ENCODE measurements at regions not wholly inside any gene's neighbourhood (a gene's known extent, or its start where the extent isn't known, plus 50 kb on each side); places are given as distances from the start of the nearest gene placed in this dataset.

DNA sequence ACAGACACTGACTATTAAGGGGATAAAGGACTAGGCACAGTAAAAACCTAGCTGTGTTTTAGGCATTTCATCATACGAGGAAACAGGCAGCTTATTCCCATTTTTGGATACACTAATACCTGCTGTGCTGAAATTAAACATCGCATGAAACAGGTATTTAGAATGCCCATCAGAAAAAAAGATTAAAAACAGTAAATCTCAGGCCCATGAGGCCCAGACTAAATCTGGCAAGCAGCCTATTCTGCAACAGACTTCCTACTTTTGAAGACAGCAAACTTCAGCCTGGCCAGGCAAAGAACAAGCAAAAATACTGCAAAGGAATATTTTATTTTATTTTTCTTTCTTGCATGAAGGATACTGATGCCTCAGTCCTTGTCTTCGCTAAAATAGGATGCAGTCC is 240.2 kb downstream of the LMO4 start:
- DNase-seq = no peak

DNA sequence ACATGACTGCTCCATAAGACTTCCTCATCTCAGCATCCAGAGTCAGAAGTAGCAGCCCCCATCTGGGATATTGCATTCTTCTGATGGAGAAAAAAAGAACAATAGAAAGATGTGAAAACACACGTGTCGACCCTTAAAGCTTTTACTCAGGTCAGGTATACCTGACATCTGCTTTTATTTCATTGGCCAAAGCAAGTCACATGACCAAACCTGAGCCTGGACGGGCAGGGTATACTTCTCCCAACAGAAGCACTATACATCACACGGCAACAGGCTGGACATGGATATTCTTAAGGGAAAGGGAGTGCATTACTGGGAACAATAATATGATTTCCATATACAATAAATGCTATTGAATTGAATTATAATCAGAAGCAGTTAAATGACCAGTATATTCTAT is 243.3 kb downstream of the LMO4 start:
- DNase-seq = no peak

DNA sequence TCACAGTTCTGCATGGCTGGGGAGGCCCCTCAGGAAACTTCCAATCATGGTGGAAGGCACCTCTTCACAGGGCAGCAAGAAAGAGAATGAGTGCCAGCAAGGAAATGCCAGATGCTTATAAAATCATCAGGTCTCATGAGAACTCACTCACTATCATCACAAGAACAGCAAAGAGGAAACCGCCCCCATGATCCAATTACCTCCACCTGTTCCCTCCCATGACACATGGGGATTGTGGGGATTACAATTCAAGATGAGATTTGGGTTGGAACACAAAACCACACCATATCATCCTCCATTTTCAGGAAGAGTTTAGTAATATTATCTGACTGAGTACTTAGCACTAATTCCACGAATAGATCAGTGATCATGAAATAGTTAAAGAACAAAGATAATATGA is 244.2 kb downstream of the LMO4 start:
- no peak for DNase-seq

DNA sequence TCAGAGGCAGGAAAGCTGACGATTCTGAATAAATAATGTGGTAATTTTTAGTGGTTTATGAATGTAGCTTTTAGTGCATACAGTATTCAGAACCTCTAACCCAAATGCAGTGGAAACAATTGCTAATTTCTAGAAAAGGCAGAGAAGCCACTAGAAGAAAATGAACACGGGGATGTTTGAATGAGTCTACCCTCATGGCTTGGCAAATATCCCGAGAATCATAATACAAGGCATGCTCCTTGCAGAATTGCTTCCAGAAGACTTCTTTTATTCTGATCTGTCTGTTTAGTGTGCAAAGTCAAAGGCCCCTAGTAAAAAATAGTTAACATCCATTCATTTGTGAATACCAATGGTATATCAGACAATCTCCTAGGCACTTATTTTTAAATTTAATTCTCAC is 246.8 kb downstream of the LMO4 start:
- DNase-seq = no peak

DNA sequence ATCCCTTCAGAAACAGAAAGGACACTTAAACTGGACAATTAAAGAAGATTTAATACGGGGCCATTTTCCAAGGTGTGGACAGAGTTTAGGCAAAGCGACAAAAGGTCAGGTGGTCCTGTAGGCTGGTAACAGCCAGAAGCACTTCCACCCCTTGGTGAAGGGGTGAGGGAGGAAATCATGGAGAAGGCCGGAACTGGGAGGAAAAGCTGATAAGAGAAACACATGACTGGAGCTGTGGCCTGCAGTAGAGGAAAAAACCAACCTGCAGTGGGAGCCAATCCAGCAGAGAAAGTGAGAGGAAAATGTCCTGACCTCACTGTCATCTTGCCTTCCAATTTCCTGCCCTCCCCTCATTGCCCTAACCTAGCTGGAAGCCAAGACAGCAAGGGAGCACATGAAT is 249.8 kb downstream of the LMO4 start:
- DNase-seq = no peak

DNA sequence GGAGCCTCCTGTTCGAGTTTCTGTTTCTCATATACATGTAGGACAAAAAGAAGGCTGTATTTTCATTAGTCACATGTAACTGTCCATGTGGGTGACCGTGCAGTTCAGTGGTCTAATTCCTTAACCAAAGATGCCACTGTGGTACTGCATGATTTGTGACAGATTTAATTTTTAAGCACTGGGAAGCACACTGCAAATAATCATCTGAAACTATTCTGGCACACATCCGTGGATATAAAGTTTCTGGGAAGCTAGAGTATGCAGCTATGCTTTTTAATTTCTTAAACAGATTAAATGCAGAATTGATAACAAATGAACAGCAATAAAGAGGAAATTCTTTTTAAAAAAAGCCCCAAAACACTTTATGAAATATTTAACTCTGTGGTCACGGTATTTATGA is 254.8 kb downstream of the LMO4 start:
- DNase-seq = no peak

DNA sequence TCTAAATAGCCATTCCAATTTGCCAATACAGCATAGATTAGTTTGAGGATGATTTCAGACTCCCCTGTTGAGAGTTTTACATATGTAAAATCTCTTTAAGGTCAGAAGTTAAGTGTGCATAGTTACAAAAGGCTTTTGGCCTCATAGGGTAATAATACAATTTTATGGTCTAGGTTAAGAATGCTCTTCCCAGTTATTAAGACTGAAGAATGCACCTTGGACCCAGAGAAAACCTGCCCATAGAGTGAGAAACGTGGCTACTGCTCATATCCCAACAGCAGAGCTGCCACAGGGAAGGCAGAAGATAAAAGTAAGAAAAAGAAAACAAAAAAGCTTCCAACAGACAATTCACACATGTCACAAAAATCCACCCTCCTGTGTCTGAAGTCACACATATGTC is 255.9 kb downstream of the LMO4 start:
- DNase-seq = no peak

DNA sequence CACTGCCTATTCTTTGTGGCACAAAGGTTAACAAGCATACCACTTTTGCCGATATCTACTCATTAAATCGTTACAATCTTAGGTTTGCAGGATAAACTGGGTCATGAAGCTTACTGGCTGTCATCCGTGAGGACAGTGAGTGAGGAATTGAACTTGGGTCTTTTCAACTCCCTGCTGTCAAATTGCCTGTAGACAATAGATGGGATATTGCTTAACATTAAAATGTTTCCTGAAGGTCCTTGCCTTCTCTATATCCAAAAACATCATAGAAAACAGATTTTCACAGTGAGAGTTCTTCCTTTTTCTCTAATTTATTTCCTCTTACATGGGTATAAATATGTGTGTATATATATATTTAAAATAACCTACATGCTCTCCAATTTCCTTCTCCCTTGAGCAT is 257.8 kb downstream of the LMO4 start:
- no peak for DNase-seq

DNA sequence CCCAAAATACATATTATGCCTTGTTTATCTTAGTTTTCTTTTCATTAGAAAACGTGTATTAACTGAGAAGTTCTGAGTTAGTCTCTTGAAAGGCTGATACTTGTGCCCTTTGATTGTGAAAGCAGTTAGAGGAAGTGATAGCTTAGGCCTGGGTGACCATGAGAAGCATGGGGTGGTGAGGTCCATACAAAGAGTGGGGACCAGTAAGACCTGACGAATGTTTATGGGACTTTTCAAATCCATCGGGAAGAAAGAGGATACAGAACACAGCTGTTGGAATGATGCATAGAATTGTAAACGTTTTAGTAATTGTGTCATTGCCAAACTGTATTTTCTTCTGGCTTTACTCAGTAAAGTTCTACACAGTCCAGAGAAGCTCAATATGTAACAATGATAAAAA is 259.8 kb downstream of the LMO4 start:
- no peak for DNase-seq

DNA sequence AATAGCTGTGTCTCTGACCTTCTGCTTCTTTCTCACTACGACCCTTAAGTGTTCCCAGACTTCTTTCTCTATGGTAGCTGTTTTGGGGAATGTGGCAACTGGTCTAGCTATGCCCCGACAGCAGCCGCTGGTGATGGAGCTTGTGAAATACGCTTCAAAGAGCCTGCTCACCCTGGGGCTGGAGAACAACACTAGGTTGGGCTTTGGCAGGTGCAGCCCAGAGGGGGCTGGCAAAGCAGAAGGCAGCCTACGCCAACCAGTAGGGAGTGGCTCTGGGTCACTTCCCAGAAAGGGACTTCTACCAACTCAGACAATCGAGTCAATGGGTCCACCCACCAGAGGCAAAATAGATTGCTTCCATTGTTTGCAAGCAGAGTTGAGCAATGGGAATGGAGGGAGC is 262.8 kb downstream of the LMO4 start:
- DNase-seq = no peak

DNA sequence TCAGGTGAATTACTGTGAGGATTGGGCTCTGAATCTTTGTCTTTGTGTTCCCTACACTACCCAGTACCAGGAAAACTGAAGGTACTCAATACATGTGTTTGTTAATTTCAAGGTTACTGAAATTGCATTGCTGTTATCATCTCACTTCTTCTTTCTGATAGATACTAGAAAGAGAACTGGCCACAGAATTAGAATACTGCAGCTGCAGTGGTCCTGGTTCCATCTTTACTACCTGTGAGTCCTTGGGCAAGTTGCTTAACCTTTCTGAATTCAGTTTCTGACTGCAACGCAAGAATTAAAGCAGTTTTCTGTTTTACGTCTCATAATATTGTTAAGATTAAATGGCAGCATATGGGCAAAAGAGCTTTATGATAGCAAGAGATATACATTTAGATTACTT is 263.5 kb downstream of the LMO4 start:
- DNase-seq = no peak

DNA sequence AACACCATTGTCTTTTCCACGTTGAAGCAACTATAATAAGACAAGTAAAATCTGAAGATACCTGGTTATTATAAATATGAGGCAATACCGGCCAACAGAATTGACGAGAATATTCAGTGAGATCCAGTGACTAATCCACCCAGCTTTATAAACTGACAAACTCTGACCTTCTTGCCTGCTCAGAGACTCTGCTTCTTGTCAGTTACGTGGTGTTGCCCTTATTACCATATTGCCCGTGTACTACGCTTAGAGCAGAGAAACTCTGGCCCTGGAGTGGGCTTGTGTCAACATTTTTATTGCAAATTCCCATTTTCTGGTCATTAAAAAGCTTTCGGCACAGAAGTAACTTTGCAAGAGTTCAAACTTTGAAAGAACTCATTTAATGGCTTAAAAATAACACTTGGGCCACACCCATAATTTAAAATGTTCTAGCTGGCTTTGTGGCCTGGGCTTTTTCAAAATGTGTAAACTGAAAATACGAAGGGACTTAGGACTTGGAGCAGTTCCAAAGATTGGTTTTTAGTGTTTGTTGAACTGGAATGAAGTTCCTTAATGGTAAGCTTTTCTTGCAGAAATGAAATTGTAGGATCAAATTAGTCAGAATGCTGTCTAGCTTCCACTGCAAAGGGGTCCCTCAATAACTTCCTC is 266.2 kb downstream of the LMO4 start:
- no peak for DNase-seq

DNA sequence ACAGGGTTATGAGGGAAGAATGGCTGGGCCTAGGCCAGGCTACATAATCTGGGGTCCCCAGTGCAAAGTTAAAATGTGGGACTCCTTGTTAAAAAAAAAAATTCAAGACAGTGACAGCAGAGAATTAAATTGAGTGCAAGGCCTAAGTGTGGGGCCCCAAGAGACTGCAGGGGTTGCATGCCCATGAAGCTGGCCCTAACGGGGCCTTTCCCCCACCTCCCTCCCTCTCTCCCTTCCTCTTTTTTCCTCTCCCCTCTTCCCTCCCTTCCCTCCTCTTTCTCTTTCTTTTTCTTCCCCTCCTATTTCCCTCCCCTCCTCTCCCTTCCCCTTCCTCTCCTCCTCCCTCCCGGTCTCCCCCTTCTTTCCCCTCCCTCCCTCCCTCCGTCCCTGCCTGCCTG is 266.7 kb downstream of the LMO4 start:
- no peak for DNase-seq

DNA sequence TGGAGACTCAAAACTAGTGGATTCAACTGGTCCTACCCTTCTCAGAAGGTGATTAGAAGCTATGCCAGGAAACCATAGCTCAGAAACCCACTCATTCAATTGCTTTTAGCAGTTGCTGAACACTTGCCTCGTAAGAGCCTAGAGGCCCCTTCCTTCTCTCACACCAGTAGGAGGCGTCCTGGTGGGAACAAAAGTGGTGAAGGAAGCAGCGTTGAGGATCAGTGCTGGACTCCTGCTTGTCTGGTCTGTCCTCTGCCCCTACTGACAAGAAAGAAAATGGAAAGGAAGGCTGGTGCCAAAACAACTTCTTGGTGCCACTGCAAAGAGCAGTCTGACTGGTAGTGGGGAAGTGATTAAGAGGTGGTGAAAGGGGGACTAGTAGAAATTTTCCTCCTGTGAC is 269.7 kb downstream of the LMO4 start:
- no peak for DNase-seq

DNA sequence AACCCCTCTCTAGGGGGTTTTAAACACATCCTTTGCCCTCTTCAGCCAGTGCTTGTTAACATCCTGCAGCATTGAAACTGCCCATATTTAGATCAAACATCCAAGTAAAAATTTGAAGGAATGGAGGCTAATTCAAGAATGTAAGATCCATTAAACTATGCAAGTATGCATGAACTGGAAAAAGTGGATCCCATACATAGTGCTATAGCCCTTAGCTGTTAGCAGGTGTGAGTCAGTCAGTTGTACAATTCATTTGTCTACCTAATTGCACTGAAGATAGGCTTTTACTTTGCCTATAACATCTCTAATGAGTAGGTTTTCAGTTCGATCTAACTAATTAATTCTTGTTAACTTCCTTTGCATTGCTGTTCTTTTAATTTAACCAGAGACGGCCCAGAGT is 270.9 kb downstream of the LMO4 start:
- DNase-seq = no peak

DNA sequence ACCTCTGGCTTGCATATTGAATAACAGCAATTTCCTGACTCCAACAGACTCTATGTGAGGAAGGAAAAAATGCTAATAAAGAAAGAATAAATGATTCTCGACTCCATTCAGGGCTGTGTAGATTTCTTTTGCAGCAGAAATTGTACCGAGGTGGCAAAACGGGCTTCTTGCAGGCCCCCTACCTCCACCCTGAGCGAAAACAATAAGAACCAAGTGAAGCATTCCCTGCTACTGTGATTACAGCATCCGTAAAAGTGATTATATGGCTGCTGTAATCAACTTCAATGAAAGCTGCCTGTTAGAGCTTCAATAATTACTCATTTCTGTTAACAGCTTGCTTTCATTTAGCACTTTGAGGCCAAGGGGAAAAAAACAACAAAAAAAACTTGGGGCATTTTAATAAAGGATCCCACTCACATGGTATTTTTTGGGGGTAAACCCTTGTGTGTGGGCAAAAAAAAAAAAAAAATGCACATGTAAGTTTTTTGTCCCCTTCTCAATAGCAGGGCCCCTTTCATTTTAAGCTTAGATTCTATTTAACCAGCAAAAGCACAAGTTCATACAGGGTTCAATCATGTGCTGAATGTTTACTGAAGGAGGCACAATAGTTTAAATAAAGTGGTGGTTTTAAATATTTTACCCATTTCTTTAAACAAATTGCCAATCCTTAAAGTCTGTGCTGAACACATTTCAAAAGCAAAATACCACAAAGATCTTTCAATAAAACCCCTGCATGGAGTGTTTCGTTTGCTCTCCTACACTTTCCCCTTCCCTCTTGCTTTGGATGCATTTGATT is 271.6 kb downstream of the LMO4 start:
- DNase-seq = no peak

DNA sequence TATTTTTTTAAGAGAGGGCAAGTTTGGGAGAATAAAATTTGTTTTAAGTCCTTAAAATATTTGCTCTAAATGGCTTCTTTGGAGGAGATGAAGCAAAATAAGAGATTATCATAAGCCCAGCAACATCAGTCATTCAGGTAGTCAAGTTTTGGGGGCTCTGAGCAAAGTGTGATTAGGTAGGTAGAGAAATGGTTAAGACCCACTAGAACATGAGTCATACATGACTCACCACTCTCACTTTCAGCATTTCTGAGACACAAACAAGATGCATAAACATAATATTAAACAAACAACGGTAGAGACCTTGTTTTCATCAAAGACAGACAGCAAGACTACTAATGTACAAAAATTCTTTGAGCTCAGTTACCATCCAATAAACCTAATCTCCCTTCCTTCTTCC is 272.2 kb downstream of the LMO4 start:
- DNase-seq = no peak

DNA sequence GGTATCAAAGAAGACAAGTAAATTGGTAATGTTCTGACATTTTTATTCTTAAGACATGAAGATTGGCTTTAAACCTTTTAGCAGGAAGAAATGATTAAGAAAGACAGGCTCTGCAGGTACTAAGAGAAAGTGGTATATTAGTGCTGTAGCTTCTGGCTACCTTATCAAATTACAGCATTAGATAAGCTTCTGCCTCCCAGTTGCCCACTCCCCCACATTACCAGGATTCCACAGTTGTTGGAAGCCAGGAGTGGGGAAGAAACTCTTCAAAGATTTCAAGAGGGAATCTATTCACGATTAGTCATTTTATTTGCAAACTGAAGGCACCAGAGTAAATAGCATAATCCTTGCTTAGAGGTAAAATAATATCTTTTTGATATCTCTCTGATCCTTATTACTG is 274.9 kb downstream of the LMO4 start:
- no peak for DNase-seq

DNA sequence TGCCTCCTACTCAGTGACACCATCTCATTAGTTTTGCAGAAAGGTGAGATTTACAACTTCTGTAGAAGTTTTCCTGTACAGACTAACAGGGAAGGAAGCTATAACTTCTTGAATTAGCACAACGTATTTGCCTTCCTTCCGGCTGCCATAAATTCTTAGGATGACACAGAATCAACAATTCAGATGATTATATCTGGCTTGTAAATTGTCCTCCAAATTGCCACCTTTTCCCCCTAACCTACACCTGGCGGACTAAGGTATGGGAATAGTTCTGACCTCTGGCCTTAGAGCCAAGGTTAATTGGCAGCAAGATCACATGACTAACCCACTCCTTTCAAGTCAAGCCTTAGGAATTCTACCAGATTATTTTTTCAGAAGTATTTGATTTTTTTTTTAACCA is 284.3 kb downstream of the LMO4 start:
- DNase-seq = no peak

DNA sequence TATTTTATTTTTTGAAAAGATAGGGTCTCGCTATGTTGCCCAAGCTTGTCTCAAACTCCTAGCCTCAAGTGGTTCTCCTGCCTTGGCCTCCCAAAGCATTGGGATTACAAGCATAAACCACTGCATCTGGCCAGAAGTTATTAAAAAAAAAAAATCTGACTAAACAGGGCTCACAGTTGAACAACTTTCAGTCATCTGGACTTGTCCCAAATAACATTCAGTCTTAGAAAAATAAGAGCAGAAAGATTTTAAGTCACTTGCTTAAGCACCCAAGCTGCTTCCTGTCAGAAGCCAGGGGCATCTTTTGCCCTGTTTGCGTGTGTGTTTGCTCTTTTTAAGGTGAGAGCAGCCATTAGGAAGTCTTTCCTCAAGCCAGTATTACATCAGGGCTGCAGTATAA is 286.8 kb downstream of the LMO4 start:
- DNase-seq = no peak

DNA sequence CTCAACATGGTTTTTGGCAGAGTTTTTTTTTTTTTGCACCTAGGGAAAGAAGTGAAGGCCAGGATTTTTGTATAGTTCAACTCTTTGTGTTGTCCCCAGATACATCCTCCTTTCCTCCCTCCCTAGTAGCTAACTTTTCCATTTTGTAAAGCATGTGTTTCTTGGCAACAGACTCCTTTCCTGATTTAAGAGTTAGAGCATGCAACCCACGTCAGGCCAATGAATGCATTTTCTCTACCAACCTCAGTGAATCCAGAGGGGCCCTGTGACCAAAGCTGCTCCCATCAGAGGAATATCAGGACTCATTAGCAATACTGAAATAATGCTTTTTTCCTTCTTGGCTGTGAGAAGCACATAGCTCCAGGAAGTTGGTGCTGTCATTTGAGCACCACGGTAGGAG is 287.2 kb downstream of the LMO4 start:
- DNase-seq = no peak

DNA sequence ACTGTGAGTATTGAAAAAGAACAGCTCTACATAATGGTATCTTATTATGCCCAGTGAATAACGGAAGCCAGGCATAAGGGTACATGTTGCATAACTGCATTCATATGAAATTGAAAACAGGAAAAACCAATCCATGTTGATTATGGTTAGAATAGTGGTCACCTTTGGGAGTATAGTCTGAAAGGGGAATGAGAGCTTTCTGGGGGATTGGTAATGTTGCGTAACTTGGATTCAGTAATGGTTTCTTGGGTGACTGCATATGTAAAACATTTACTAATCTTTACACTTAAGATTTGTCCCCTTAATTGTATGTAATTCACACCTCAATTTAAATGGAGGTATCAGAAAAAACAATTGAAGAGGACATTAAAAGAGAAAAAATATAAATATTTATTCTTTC is 292.1 kb downstream of the LMO4 start:
- DNase-seq = no peak

DNA sequence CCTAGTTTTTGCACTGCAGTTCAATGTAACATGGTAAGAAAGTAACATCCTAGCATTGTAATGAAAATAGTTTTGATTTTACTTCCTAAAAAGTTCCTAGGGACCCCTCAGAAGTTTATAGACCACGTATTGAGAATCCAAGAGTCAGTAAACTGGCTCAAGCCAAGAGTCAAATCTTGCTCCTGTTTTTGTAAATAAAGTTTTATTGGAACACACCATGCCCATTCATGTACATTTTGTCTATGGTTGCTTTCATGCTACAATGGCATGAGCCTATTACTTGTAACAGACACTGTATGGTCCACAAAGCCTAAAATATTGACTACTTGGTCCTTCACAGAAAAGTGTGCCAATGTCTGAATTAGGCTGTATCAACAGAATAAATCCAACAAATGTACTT is 301.0 kb downstream of the LMO4 start:
- DNase-seq = no peak

DNA sequence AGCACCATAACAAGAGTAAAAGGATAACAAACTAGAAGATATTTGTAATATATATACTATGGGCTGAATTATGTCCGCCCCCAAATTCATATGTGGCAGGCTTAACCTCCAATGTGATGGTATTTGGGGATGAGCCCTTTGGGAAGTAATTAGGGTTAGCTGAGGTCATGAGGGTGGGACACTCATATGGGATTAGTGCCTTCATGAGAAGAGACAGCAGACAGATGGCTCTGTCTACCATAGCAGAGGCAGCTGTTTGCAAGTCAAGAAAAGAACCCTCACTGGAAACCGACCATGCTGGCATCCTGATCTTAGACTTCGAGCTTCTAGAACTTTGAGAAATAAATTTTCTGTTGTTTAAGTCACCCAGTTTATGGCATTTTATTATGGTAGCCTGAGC is 303.6 kb downstream of the LMO4 start:
- no peak for DNase-seq

Measured in stimulated activated CD4-positive, alpha-beta T cell treated with anti-CD3 and anti-CD28 coated beads, Interleukin-15, amount 100 ng/mL, for 24 hours (primary cell).